Endothelial cell of umbilical vein (primary cell): ENCODE measurements at regions not wholly inside any gene's neighbourhood (a gene's known extent, or its start where the extent isn't known, plus 50 kb on each side); places are given as distances from the start of the nearest gene placed in this dataset.

Source experiments
- BruUV-seq: library from RNA; stranded (reverse); fragments of 400-500 nt; replicated peaks from 2 replicates; lab custom pipeline; 2021; lab: Mats Ljungman, UMichigan
- CTCF ChIA-PET: fragments of 300-600, 350-600 bp; sonication (Branson Sonifier 250); formaldehyde crosslinking; loops from one replicate; lab custom pipeline; 2021; ENCODE audit warnings: antibody characterized with exemption, inconsistent platforms; lab: Charles Lee
- POLR2A ChIA-PET: fragments of 300-600, 350-600 bp; sonication (Branson Sonifier 250); formaldehyde crosslinking; loops from one replicate; lab custom pipeline; 2021; ENCODE audit warnings: antibody characterized with exemption, inconsistent platforms; lab: Charles Lee
- DNase-seq: peaks from one replicate; pipeline ENCODE4 v3.0.0-alpha.2; 2011; ENCODE audit warnings: low read depth, low spot score
- FAIRE-seq: peaks from 2 replicates; lab custom pipeline; 2011; peaks lifted over from hg19 to GRCh38; lab: Jason Lieb, UNC
- H2AFZ ChIP-seq: 2 replicates; pipeline ENCODE4 v1.6.0; 2012; ENCODE audit warnings: low read depth, low read length, control low read depth, inconsistent platforms
- H3K27ac ChIP-seq: 2 replicates; pipeline ENCODE4 v1.5.1; 2011; ENCODE audit warnings: low read depth, mild to moderate bottlenecking, control low read depth, low read length, moderate library complexity; ENCODE audit not compliant: insufficient read depth
- H3K27me3 ChIP-seq, 2 experiments: 2 replicates each; pipeline versions ENCODE4 v1.6.0 to v1.6.1; 2011; ENCODE audit warnings: low read length in 2 of 2, mixed read lengths in 1 of 2; ENCODE audit not compliant: control insufficient read depth in 2 of 2, insufficient read depth in 2 of 2
- H3K36me3 ChIP-seq, 2 experiments: 2 replicates in 1 of 2; 3 replicates in 1 of 2; pipeline ENCODE4 v1.5.1; 2011; ENCODE audit warnings: low read length in 2 of 2, mild to moderate bottlenecking in 1 of 2, moderate library complexity in 1 of 2; ENCODE audit not compliant: control insufficient read depth in 2 of 2, insufficient read depth in 2 of 2; ENCODE audit errors: extremely low read depth in 1 of 2
- H3K4me1 ChIP-seq: 3 replicates; pipeline ENCODE4 v1.5.1; 2011; ENCODE audit warnings: mild to moderate bottlenecking, low read length; ENCODE audit not compliant: control insufficient read depth, insufficient read depth; ENCODE audit errors: extremely low read depth
- H3K4me2 ChIP-seq: 2 replicates; pipeline ENCODE4 v1.6.1; 2011; ENCODE audit warnings: low read length, control low read depth, mixed read lengths; ENCODE audit not compliant: insufficient read depth
- H3K4me3 ChIP-seq, 3 experiments: fragments of 200-600 bp in 1 of 3; sonication (generic), shearing (Covaris generic) in 1 of 3; replicated peaks in 1 of 3; 2 replicates each; pipeline ENCODE4 v1.5.1; 2011 to 2016; ENCODE audit warnings: control low read depth in 3 of 3, low read length in 3 of 3, mild to moderate bottlenecking in 2 of 3, inconsistent platforms in 1 of 3, low read depth in 1 of 3, moderate library complexity in 1 of 3; ENCODE audit not compliant: insufficient read depth in 1 of 3
- H3K79me2 ChIP-seq: 2 replicates; pipeline ENCODE4 v1.6.0; 2012; ENCODE audit warnings: low read length, inconsistent platforms; ENCODE audit not compliant: control insufficient read depth, insufficient read depth
- H3K9ac ChIP-seq: replicated peaks from 2 replicates; pipeline ENCODE3; 2011; ENCODE audit warnings: low read length, control low read depth; ENCODE audit not compliant: insufficient read depth; ENCODE audit errors: extremely low read depth
- H3K9me1 ChIP-seq: replicated peaks from 3 replicates; pipeline ENCODE4 v1.6.0; 2011; ENCODE audit warnings: mild to moderate bottlenecking, low read length; ENCODE audit not compliant: control insufficient read depth, insufficient read depth; ENCODE audit errors: extremely low read depth
- H3K9me3 ChIP-seq: replicated peaks from 2 replicates; pipeline ENCODE4 v1.5.1; 2012; ENCODE audit warnings: low read length, inconsistent platforms; ENCODE audit not compliant: control insufficient read depth, insufficient read depth
- H4K20me1 ChIP-seq: replicated peaks from 2 replicates; pipeline ENCODE3; 2011; ENCODE audit warnings: mild to moderate bottlenecking, low read length; ENCODE audit not compliant: control insufficient read depth, insufficient read depth; ENCODE audit errors: extremely low read depth
- EZH2 ChIP-seq: IDR thresholded peaks from 2 replicates; pipeline ENCODE4 v1.6.1; 2012; ENCODE audit warnings: borderline replicate concordance, low read depth, mild to moderate bottlenecking, moderate library complexity, low read length, inconsistent platforms; ENCODE audit not compliant: severe bottlenecking
- FOS ChIP-seq: IDR thresholded peaks from 2 replicates; pipeline ENCODE4 v1.6.1; 2011; ENCODE audit warnings: mild to moderate bottlenecking, low read length, moderate library complexity, borderline replicate concordance; ENCODE audit not compliant: insufficient read depth
- GATA2 ChIP-seq: IDR thresholded peaks from 2 replicates; pipeline ENCODE4 v1.7.0; 2011; ENCODE audit warnings: low read depth, mild to moderate bottlenecking, moderate library complexity, mixed read lengths, low read length; ENCODE audit not compliant: insufficient read length, insufficient read depth
- JUN ChIP-seq: IDR thresholded peaks from 2 replicates; pipeline ENCODE4 v1.6.1; 2011; ENCODE audit warnings: borderline replicate concordance, low read depth; ENCODE audit not compliant: insufficient read length, insufficient read depth
- MYC ChIP-seq: IDR thresholded peaks from one replicate; pipeline ENCODE4 v1.6.1; 2011; ENCODE audit warnings: mild to moderate bottlenecking, low read depth, low read length
- POLR2A ChIP-seq: IDR thresholded peaks from 2 replicates; pipeline ENCODE4 v1.6.1; 2012; ENCODE audit warnings: low read depth, mild to moderate bottlenecking, control low read depth, low read length
- POLR2AphosphoS5 ChIP-seq: IDR thresholded peaks from 2 replicates; pipeline ENCODE4 v1.6.1; 2012; ENCODE audit warnings: low read depth, mild to moderate bottlenecking, control low read depth, low read length, moderate library complexity; ENCODE audit not compliant: insufficient read depth
- dilution Hi-C: fragments of 300-500 bp; cut with MboI; formaldehyde crosslinking; loops from one replicate; pipeline ENCODE4 v1.15.0; 2019; ENCODE audit warnings: low sequenced_read_pairs; ENCODE audit not compliant: extremely low pct_ligation_motif_present
- intact Hi-C: fragments of 100-400 bp; cut with micrococcal nuclease; formaldehyde crosslinking; loops from one replicate; pipeline ENCODE4 v1.10.0; 2022
- TF ChIP-seq, protein P1 (sequence below): IDR thresholded peaks from 2 replicates; pipeline ENCODE4 v1.6.1; 2011; ENCODE audit not compliant: insufficient read depth, insufficient read length
- TF ChIP-seq, protein P2 (sequence below), 2 donors: IDR thresholded peaks; 1 replicate in 1 of 2; 2 replicates in 1 of 2; pipeline ENCODE4 v1.5.1; 2011; ENCODE audit warnings: low read length in 2 of 2, mild to moderate bottlenecking in 2 of 2, moderate library complexity in 2 of 2, control low read depth in 1 of 2, inconsistent platforms in 1 of 2, low read depth in 1 of 2; ENCODE audit not compliant: insufficient read depth in 1 of 2; ENCODE audit errors: extremely low read depth in 1 of 2

DNA sequence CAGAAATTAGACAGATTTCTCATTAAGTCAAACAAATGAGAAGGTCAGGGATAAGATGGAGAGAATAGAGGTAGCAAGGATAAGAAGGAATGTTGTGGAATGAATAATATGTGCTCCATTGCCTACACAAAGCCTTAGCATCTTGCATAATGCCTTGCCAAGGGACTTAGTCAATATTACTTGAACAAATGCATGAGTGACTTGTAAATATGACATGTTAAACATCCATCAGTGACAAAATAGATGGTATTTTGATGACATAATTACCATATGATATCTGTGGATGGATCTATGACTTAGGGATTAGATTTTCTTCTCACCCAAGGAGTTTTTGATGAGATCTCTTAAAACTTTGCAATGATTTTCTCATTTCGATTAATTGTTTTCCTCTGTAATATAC is 194.1 kb upstream of the RASSF8 start:
- H2AFZ ChIP-seq = no peak overlapping the region
- intact Hi-C loops (no loop called here), dilution Hi-C loops (no loop called here)
- no TSS peak for BruUV-seq
- no peaks in the 10 kb centered on the region for H3K36me3 ChIP-seq
- no peak overlapping the region for H3K9ac ChIP-seq
- no peak overlapping the region for H3K4me3 ChIP-seq
- H3K4me1 ChIP-seq = peaks cover 9% of the 10 kb centered on the region
- FAIRE-seq (no peak), DNase-seq (no peak)
- H3K79me2 ChIP-seq = no peaks in the 10 kb centered on the region
- H3K9me3 ChIP-seq = no peaks in the 10 kb centered on the region
- POLR2A ChIA-PET = no interaction called here
- no peaks in the 10 kb centered on the region for H3K27me3 ChIP-seq
- no peak overlapping the region for H3K27ac ChIP-seq
- CTCF ChIA-PET = no interaction called here
- TF ChIP-seq POLR2AphosphoS5 = no peak
- no peak for TF ChIP-seq JUN
- TF ChIP-seq, protein P1, sequence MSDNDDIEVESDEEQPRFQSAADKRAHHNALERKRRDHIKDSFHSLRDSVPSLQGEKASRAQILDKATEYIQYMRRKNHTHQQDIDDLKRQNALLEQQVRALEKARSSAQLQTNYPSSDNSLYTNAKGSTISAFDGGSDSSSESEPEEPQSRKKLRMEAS = no peak
- TF ChIP-seq FOS = no peak
- TF ChIP-seq EZH2 = no peak
- no peak for TF ChIP-seq GATA2
- TF ChIP-seq, protein P2, sequence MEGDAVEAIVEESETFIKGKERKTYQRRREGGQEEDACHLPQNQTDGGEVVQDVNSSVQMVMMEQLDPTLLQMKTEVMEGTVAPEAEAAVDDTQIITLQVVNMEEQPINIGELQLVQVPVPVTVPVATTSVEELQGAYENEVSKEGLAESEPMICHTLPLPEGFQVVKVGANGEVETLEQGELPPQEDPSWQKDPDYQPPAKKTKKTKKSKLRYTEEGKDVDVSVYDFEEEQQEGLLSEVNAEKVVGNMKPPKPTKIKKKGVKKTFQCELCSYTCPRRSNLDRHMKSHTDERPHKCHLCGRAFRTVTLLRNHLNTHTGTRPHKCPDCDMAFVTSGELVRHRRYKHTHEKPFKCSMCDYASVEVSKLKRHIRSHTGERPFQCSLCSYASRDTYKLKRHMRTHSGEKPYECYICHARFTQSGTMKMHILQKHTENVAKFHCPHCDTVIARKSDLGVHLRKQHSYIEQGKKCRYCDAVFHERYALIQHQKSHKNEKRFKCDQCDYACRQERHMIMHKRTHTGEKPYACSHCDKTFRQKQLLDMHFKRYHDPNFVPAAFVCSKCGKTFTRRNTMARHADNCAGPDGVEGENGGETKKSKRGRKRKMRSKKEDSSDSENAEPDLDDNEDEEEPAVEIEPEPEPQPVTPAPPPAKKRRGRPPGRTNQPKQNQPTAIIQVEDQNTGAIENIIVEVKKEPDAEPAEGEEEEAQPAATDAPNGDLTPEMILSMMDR (IDR thresholded peaks at IDR 0.05; ENCODE audit: extremely low read depth in 1 of 2, insufficient read depth in 1 of 2, low read depth in 1 of 2, low read length in 2 of 2) = no peak
- TF ChIP-seq POLR2A = no peak
- TF ChIP-seq MYC = no peak
- H3K9me1 ChIP-seq = no peaks in the 10 kb centered on the region
- H4K20me1 ChIP-seq = no peaks in the 10 kb centered on the region
- H3K4me2 ChIP-seq = no peak overlapping the region
